GM08714 (cell line): ENCODE measurements at regions not wholly inside any gene's neighbourhood (a gene's known extent, or its start where the extent isn't known, plus 50 kb on each side); places are given as distances from the start of the nearest gene placed in this dataset.

ENCODE experiments used
- H3K4me3 ChIP-seq: fragments of 200-500 bp; sonication (Bioruptor generic); 2 replicates; pipeline ENCODE4 v1.5.1; 2014; ENCODE audit warnings: mild to moderate bottlenecking, low read length, inconsistent platforms
- ZNF274 ChIP-seq: IDR thresholded peaks from 2 replicates; pipeline ENCODE4 v1.6.1; 2012; ENCODE audit warnings: mild to moderate bottlenecking, low read depth, low read length

GRCh38 chrX:120021927-120022326 is 55.6 kb downstream of the RHOXF2B start:
- no peak for TF ChIP-seq ZNF274

DNA sequence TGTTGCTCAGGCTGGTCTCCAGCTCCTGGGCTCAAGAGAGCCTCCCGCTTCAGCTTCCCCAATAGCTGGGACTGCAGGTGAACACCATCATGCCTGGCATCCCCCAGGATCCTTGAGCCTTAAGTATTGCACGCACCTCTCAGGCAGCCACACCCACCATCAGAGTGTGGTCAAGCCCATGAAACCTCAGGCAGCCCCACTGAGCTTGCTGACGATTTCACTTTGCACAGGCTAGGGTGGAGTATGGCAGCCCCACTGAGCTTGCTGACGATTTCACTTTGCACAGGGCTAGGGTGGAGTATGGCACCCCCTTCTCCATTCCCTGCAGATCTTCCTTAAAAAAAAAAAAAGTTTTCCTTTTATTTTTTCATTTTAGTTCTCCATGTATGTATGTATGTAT is 57.2 kb downstream of the RHOXF2B start:
- H3K4me3 ChIP-seq: no peak overlapping the region
- TF ChIP-seq ZNF274: no peak

More at GRCh38 chrX:120021927-120022326, 55.6 kb downstream of the RHOXF2B start:
- H3K4me3 ChIP-seq: no peak overlapping the region

- TF ChIP-seq ZNF274: no peak
- H3K4me3 ChIP-seq: no peak overlapping the region
Observed at GRCh38 chrX:120016068-120016441, 61.4 kb downstream of the RHOXF2B start.

- TF ChIP-seq ZNF274: no peak
- H3K4me3 ChIP-seq: peak overlapping the region; percentile 3; the same call in 1 of the 2 replicates
Observed at GRCh38 chrX:120015145-120016067, 62.1 kb downstream of the RHOXF2B start.

- H3K4me3 ChIP-seq: no peak overlapping the region
- no peak for TF ChIP-seq ZNF274
Observed at GRCh38 chrX:120014354-120015130, 62.9 kb downstream of the RHOXF2B start.

GRCh38 chrX:120001787-120002186 is 58.2 kb upstream of the NKAP start:
- no peak for TF ChIP-seq ZNF274
- no peak overlapping the region for H3K4me3 ChIP-seq

DNA sequence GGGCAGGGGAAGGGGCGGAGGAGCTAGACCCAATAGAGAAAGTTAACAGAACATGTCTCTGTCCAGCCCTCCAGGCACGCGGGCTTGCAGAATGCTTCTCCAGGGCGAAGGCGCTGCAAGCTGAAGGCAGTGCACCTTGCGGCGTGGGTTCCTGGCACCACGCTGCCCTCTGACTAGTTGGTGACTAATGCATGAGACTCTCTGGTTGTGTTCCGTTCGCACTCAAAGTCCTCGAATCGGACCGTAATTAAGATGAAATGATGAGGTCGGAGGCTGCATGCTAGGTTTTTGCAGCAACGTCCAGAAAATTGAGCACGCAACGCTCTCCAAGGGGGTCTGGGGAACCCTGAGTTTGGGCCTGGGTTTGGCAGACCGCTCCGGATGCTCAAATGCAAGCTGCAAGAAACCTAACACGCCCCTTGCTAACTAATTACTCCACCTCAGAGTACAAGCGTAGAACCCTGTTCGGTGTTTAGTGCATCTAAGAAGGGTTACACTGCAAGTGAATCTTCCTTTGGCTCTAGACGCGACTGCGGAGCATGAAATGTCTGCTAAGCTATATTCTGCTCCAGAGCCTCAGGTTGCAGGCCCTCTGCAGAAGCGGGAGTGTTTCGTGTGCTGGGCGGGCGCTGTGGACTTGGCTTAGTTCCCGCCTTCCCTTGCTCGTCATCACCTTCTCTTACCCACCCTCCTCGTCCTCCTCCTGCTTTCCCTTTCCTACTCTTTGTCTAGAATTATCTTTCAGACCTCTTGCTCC is 57.1 kb upstream of the NKAP start:
- no peak overlapping the region for H3K4me3 ChIP-seq
- no peak for TF ChIP-seq ZNF274

DNA sequence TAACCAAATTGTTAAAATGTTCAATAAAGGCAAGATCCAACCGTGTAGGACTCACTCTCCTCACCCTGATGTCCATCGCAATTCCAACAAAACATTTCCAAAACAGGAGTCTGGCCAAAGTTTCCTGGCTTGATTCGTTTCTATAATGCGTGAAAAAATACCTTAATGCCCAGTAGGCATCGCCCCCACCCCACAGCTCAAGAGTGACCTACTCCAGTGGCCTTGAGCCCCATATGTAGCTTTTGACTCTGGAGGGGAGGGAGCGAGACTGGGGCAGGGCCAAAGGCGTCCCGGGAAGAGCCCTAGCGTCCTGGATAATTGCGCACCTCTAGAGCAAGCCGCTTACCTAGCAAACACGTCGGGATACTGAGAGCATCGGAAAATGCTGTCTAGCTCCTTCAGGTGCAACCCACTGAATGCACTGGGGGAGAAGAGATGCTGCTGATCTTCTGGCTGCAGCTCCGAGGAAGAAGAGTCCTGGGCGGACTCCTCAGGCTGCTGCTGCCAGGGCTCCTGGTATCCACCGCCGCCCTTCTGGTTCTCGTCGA is 55.6 kb upstream of the NKAP start:
- H3K4me3 ChIP-seq: no peak overlapping the region
- no peak for TF ChIP-seq ZNF274

DNA sequence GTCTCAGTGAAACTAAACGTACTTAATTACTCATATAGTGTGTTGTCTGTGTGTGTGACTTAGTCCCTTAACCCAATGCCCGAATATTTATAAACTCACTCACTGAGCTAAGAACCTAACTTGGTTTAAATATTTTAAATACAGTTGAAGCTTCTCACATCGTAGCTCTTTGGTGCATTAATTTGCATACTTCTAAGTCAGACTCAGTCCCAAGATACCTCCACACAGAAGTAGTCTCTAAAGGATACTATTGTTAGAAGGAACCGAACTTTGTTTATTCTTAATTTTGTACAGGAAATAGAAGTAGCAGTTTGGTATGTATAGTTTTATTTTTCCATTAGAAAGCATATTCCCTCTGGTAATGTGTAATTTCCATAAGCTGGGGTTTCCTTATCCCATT is 54.0 kb upstream of the NKAP start:
- H3K4me3 ChIP-seq: no peak overlapping the region
- no peak for TF ChIP-seq ZNF274

DNA sequence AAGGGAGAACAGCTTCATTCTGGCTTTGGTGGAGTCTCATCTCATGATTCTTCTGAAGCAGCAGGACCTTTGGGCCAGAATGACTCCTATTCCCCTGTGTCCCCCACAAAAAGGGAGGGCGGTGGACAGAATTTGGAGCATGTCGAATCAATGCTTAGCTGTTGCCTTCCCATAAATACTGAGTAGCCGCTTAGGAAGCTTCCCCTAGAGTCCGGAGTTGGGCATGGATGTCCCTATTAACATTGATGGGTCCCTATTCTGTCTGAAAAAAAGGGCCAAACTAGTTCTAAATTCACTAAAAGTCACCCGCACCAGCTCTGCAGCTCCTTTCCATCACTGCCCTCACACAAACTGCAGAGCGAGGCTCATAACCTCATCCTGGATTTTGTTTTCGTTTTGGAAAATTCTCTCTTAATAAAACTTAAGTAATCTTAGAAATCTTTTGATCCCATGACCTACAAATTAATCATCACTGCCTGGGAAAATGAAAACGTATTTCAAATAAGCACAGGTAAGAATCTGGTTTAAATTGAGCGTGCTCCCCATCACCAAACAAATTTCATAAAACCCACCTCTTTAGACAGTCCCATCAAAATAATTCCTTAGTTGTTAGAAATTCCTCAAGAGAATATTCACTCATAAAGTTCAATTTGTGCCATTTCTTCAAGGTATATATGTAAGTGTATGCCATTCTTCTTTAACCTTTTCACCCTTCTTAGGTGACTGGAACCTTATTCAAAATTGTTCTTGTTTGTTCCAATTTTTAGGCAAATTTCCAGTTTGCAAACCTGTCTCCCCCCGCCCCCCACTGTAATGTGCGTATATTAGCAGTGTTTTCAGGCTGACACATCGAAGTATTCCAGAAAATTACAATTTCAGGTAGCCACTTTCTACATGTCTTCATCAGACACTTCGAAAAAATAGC is 53.3 kb upstream of the NKAP start:
- H3K4me3 ChIP-seq: no peak overlapping the region
- no peak for TF ChIP-seq ZNF274

DNA sequence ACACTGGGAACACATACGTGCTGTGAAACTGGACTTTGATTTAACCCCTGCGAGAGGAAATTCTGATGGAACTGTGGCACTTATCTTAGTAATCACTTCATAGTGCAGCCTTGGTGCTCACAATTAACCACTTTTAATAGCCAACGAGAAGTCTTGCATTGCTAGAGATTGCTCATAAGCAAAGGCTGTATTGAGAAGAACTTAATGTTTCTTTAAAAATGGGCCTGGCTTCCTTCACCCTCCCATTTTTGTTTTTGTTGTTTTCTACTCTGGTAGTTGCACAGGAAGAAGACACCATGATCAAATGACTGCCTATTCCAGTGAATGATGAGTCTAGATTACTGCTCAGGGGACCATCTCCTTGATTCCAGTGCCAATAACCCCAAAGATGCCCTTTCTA is 52.5 kb upstream of the NKAP start:
- no peak overlapping the region for H3K4me3 ChIP-seq
- TF ChIP-seq ZNF274: no peak
